Transverse colon (tissue), 3 donors: ENCODE measurements at regions not wholly inside any gene's neighbourhood (a gene's known extent, or its start where the extent isn't known, plus 50 kb on each side); places are given as distances from the start of the nearest gene placed in this dataset.

Experiments
- EP300 ChIP-seq: sonication (generic); formaldehyde crosslinking; IDR thresholded peaks from one replicate; pipeline ENCODE4 v1.6.1; 2017; ENCODE audit warnings: antibody characterized with exemption, low read depth
- POLR2A ChIP-seq: fragments of 450-650 bp; IDR thresholded peaks from one replicate; pipeline ENCODE4 v1.6.1; 2016; ENCODE audit warnings: antibody characterized with exemption, mild to moderate bottlenecking, moderate library complexity
- TF ChIP-seq, protein P1 (sequence below), 5 experiments: fragments of 200-600 bp in 3 of 5; fragments of 450-650 bp in 2 of 5; sonication (generic) in 3 of 5; IDR thresholded peaks; 1 replicate in 2 of 5; 2 replicates in 3 of 5; pipeline ENCODE4 v1.5.1; 2016 to 2017; ENCODE audit warnings: antibody characterized with exemption in 5 of 5, inconsistent platforms in 3 of 5, mild to moderate bottlenecking in 2 of 5, moderate library complexity in 1 of 5

DNA sequence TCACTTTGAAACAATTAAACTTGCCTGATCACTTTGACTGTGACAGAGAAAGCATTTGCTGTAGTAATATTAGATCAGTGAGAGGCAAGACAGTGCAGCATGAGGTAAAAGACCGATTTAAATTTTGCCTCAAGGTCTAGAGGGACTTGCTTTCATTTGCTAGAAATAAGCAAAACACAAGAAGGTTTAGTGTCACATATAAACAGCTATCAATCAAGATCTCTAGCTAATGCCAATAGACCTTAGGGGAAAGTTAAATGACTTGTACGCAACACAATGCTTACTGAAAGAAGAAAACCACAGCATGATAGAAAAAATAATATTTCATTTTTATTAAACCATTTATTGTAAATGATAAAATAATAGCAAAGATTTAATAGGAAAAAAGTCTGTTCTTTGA, 113.5 kb downstream of the DSC3 start:
- TF ChIP-seq, protein P1, sequence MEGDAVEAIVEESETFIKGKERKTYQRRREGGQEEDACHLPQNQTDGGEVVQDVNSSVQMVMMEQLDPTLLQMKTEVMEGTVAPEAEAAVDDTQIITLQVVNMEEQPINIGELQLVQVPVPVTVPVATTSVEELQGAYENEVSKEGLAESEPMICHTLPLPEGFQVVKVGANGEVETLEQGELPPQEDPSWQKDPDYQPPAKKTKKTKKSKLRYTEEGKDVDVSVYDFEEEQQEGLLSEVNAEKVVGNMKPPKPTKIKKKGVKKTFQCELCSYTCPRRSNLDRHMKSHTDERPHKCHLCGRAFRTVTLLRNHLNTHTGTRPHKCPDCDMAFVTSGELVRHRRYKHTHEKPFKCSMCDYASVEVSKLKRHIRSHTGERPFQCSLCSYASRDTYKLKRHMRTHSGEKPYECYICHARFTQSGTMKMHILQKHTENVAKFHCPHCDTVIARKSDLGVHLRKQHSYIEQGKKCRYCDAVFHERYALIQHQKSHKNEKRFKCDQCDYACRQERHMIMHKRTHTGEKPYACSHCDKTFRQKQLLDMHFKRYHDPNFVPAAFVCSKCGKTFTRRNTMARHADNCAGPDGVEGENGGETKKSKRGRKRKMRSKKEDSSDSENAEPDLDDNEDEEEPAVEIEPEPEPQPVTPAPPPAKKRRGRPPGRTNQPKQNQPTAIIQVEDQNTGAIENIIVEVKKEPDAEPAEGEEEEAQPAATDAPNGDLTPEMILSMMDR (IDR thresholded peaks at IDR 0.05), result no peak
- TF ChIP-seq POLR2A (no peak), EP300 (no peak)
